CD1c-positive myeloid dendritic cell (primary cell): ENCODE measurements at regions not wholly inside any gene's neighbourhood (a gene's known extent, or its start where the extent isn't known, plus 50 kb on each side); places are given as distances from the start of the nearest gene placed in this dataset.
"Not testable (repeated sequence)": the region's sequence is repeated elsewhere in the genome, so short reads cannot be mapped to it uniquely, and the experiment has no call there.

Experiments used
- DNase-seq: peaks from one replicate; pipeline ENCODE4 v3.0.0-alpha.2; 2016; ENCODE audit errors: extremely low spot score

DNA sequence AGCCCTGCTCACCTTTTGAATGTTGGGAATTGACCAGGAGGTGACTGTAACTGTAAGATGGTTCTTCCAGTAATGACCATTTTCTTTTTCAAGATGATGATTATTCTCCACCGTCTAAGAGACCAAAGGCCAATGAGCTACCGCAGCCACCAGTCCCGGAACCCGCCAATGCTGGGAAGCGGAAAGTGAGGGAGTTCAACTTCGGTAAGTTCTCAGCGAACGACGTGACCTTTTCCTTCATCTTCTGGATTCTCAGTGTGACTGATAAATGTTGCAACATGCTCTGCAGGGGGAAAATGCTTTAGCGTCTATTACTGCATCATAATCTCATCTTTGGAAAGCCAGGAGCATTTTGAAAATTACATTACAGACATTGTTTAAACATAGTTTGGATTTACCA is 89.5 kb upstream of the SPDYE9 start:
- not testable (repeated sequence) for DNase-seq

GRCh38 chr7:73170902-73171301 is 85.1 kb upstream of the SPDYE9 start:
- not testable (repeated sequence) for DNase-seq

- DNase-seq = not testable (repeated sequence)
These were observed 84.6 kb upstream of the SPDYE9 start for GRCh38 chr7:73170415-73170814.

DNA sequence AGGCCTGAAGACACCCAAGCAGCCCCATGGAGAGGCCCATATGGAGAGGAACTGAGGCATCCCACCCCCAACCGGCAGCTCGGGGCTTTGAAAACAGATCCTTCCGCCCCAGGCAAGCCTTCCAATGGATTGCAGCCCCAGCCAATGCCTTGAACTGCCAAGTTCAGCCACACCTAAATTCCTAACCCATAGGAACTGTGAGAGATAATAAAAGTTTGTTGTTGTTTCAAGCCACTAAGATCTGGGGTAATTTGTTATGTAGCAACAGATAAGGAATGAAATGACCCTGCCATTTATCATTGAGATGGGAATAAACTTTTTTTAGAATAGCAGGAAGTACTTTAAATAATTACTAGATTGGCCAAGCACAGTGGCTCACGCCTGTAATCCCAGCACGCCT is 80.3 kb upstream of the SPDYE9 start:
- DNase-seq = not testable (repeated sequence)

- not testable (repeated sequence) for DNase-seq
These were observed 76.8 kb upstream of the SPDYE9 start for GRCh38 chr7:73162680-73163079.

DNA sequence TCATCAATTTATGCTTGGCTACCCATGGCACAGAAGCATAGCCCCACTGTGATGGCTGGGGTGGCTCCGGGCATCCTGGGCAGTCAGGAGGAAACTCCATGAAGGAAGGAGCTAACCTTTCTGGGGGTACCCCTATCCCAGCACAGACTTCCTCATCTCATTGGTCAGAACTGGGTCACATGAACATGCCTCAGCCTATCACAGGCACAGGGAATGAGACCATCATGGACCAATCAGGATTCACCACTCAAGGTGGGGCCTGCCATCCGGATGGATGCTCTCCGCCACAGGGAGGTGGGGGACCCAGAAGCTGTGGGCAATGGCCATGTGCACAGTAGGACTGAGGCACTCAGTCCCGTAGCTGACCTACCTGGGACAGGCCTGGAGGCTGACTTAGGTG is 75.9 kb upstream of the SPDYE9 start:
- not testable (repeated sequence) for DNase-seq

- not testable (repeated sequence) for DNase-seq
These were observed 71.4 kb upstream of the SPDYE9 start for GRCh38 chr7:73157169-73157661.

- not testable (repeated sequence) for DNase-seq
These were observed 70.8 kb upstream of the SPDYE9 start for GRCh38 chr7:73156510-73157168.

DNA sequence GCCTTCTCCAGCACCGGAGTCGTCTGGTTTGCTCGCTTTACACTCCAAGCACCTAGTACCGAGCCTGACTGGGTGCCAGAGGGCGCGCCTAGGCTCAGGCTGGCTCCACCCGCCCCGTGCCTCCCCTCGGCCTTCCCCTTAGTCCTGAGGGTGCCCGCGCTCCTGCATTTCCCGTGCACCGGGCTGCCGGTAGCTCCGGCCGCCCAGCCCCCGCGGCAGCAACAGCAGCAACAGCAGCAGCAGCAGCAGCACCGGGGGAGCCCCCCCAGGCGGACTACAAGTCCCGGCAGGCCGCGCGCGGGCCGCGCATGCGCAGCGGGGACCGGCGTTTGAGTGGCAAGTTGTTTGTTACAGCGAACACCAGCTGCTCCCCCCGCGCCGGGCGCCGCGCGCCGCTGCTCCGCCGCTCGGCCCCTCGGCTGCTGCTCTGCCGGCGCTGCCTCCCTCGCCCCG is 68.8 kb upstream of the SPDYE9 start:
- peak; percentile 59 for DNase-seq

DNA sequence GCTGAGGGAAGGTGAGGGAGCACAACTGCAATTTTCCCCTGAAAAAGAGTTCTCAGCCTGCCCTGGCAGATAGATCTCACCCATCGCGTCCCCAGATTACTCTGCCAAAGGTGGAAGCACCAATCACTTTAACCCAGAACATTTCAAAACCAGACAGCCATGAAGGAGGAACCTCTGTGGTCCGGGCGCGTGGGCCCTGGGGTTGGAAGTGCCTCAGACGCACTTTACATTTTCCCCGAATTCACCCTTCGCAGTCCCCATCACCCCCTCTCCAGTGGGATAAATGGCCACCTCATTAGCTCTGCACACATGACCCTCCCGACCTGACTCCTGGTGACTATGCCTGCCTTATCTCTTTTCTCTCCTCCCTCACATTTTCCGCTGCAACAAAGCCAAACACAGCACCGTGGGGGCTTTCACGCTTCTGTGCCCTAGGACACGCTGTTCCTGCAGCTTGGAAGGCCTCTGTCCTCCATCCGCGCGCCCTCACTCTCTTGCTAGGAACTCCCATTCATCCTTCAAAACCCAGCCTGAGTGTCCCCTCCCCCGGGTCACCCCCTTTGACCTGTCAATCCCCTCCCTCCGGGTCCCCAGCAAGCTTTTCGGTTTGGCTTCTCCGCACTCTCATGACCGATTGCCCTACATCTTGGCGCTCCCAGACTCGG is 68.2 kb upstream of the SPDYE9 start:
- DNase-seq = not testable (repeated sequence)

DNA sequence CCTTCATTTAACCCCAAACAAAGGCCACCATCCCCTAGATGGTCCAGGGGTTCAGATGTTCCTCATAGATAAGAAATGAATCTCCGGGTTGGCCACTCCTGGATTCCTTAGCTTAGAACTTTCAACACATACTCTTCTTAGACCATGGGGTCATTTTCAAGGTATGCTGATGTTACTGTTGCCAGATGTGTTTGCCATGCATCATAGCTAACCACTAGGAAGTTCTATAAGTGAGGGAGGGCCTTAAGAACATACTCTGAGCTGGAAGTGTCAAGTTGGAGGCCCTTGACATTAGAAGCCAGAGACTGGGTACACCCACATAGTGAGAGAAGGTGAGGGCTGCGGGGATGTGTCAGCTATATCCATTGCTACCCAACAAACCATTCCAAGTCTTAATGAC is 62.7 kb upstream of the SPDYE9 start:
- DNase-seq = not testable (repeated sequence)

GRCh38 chr7:73147681-73148080 is 61.8 kb upstream of the SPDYE9 start:
- not testable (repeated sequence) for DNase-seq

- not testable (repeated sequence) for DNase-seq
These were observed 58.2 kb upstream of the SPDYE9 start for GRCh38 chr7:73143993-73144392.

- not testable (repeated sequence) for DNase-seq
These were observed 52.1 kb upstream of the SPDYE9 start for GRCh38 chr7:73137922-73138321.
